HEK293 (cell line): ENCODE measurements at regions not wholly inside any gene's neighbourhood (a gene's known extent, or its start where the extent isn't known, plus 50 kb on each side); places are given as distances from the start of the nearest gene placed in this dataset.

Experiments
- HOXC10 ChIP-seq: sonication (generic); formaldehyde crosslinking; IDR thresholded peaks from 2 replicates; pipeline ENCODE4 v1.8.1; 2023; ENCODE audit warnings: mild to moderate bottlenecking, missing genetic modification reagents
- ZNF114 ChIP-seq: fragments of 450-650 bp; formaldehyde crosslinking; IDR thresholded peaks from 2 replicates; pipeline ENCODE4 v1.5.0; 2017; ENCODE audit warnings: missing biosample characterization, missing genetic modification characterization
- ZNF121 ChIP-seq: fragments of 450-650 bp; formaldehyde crosslinking; IDR thresholded peaks from 2 replicates; pipeline ENCODE4 v1.5.1; 2016; ENCODE audit warnings: missing biosample characterization, missing genetic modification characterization
- ZNF292 ChIP-seq: fragments of 450-650 bp; formaldehyde crosslinking; IDR thresholded peaks from 2 replicates; pipeline ENCODE4 v1.5.1; 2016; ENCODE audit warnings: low read depth, missing biosample characterization, missing genetic modification characterization, borderline replicate concordance
- ZNF423 ChIP-seq: fragments of 450-650 bp; formaldehyde crosslinking; IDR thresholded peaks from 2 replicates; pipeline ENCODE4 v1.5.1; 2016; ENCODE audit warnings: missing biosample characterization, missing genetic modification characterization
- ZNF501 ChIP-seq: fragments of 450-650 bp; formaldehyde crosslinking; IDR thresholded peaks from 2 replicates; pipeline ENCODE4 v1.5.1; 2016; ENCODE audit warnings: missing biosample characterization, missing genetic modification characterization
- TF ChIP-seq, protein P1 (sequence below): fragments of 450-650 bp; formaldehyde crosslinking; IDR thresholded peaks from 2 replicates; pipeline ENCODE4 v1.5.1; 2016; ENCODE audit warnings: missing biosample characterization, missing genetic modification characterization
- TF ChIP-seq, protein P2 (sequence below): fragments of 450-650 bp; formaldehyde crosslinking; IDR thresholded peaks from 2 replicates; pipeline ENCODE4 v1.5.1; 2017; ENCODE audit warnings: missing biosample characterization, missing genetic modification characterization

DNA sequence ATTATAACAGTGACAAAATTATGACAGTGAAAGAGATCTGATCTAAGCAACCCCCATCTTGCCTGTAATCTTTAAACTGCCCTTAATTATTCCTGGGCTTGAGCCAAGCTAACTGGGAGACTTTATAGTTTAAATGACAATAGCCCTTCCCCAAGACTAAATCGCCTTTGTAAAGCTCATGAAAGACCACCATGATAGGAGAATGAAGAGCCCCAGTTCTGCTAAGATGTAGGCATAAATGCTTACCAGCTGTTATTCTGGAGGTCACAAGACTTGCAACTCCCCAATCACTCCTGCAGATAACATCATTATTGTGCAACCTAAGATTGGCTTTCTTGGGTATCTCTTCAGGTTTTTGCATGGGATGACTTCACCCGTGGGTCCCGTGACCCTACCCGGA lies 599.7 kb downstream of the KCNH5 start:
- TF ChIP-seq, protein P1, sequence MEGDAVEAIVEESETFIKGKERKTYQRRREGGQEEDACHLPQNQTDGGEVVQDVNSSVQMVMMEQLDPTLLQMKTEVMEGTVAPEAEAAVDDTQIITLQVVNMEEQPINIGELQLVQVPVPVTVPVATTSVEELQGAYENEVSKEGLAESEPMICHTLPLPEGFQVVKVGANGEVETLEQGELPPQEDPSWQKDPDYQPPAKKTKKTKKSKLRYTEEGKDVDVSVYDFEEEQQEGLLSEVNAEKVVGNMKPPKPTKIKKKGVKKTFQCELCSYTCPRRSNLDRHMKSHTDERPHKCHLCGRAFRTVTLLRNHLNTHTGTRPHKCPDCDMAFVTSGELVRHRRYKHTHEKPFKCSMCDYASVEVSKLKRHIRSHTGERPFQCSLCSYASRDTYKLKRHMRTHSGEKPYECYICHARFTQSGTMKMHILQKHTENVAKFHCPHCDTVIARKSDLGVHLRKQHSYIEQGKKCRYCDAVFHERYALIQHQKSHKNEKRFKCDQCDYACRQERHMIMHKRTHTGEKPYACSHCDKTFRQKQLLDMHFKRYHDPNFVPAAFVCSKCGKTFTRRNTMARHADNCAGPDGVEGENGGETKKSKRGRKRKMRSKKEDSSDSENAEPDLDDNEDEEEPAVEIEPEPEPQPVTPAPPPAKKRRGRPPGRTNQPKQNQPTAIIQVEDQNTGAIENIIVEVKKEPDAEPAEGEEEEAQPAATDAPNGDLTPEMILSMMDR (tag by site-specific recombination): no peak
- TF ChIP-seq ZNF292: no peak
- no peak for TF ChIP-seq ZNF501 (tag by site-specific recombination)
- no peak for TF ChIP-seq ZNF121 (tag by site-specific recombination)
- TF ChIP-seq ZNF423 (tag by site-specific recombination): no peak
- TF ChIP-seq, protein P2, sequence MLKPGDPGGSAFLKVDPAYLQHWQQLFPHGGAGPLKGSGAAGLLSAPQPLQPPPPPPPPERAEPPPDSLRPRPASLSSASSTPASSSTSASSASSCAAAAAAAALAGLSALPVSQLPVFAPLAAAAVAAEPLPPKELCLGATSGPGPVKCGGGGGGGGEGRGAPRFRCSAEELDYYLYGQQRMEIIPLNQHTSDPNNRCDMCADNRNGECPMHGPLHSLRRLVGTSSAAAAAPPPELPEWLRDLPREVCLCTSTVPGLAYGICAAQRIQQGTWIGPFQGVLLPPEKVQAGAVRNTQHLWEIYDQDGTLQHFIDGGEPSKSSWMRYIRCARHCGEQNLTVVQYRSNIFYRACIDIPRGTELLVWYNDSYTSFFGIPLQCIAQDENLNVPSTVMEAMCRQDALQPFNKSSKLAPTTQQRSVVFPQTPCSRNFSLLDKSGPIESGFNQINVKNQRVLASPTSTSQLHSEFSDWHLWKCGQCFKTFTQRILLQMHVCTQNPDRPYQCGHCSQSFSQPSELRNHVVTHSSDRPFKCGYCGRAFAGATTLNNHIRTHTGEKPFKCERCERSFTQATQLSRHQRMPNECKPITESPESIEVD (tag by site-specific recombination): no peak
- no peak for TF ChIP-seq ZNF114 (tag by site-specific recombination)
- no peak for TF ChIP-seq HOXC10
